Keratinocyte (primary cell): ENCODE measurements at regions not wholly inside any gene's neighbourhood (a gene's known extent, or its start where the extent isn't known, plus 50 kb on each side); places are given as distances from the start of the nearest gene placed in this dataset.

Experiments used
- DNase-seq: peaks from one replicate; pipeline ENCODE4 v3.0.0-alpha.2; 2011; ENCODE audit warnings: low read depth, missing footprints, low spot score
- FAIRE-seq: peaks from 2 replicates; lab custom pipeline; 2011; peaks lifted over from hg19 to GRCh38; lab: Jason Lieb, UNC
- H2AFZ ChIP-seq: 2 replicates; pipeline ENCODE4 v1.6.0; 2012; ENCODE audit warnings: low read length, control low read depth, inconsistent platforms; ENCODE audit not compliant: control insufficient read depth
- H3K27ac ChIP-seq: 2 replicates; pipeline ENCODE4 v1.5.1; 2011; ENCODE audit warnings: low read length; ENCODE audit not compliant: control insufficient read depth, insufficient read depth
- H3K27me3 ChIP-seq: 3 replicates; pipeline ENCODE4 v1.6.0; 2011; ENCODE audit warnings: low read length; ENCODE audit not compliant: control insufficient read depth, insufficient read depth; ENCODE audit errors: extremely low read depth
- H3K36me3 ChIP-seq, 2 experiments: 2 replicates in 1 of 2; 3 replicates in 1 of 2; pipeline ENCODE4 v1.5.1; 2011; ENCODE audit warnings: low read length in 2 of 2, mild to moderate bottlenecking in 1 of 2; ENCODE audit not compliant: control insufficient read depth in 2 of 2, insufficient read depth in 2 of 2; ENCODE audit errors: extremely low read depth in 1 of 2
- H3K4me1 ChIP-seq: 3 replicates; pipeline ENCODE4 v1.5.1; 2011; ENCODE audit warnings: low read length; ENCODE audit not compliant: control insufficient read depth, insufficient read depth; ENCODE audit errors: extremely low read depth
- H3K4me2 ChIP-seq: 3 replicates; pipeline ENCODE4 v1.6.0; 2011; ENCODE audit warnings: low read depth, low read length; ENCODE audit not compliant: control insufficient read depth, insufficient read depth; ENCODE audit errors: extremely low read depth
- H3K4me3 ChIP-seq, 3 experiments: fragments of 200-600 bp in 1 of 3; sonication (generic) in 1 of 3; 2 replicates in 2 of 3; 3 replicates in 1 of 3; pipeline ENCODE4 v1.5.1; 2011 to 2016; ENCODE audit warnings: low read length in 3 of 3, mild to moderate bottlenecking in 3 of 3, control low read depth in 2 of 3, inconsistent platforms in 1 of 3, low read depth in 1 of 3, mixed read lengths in 1 of 3, mixed run types in 1 of 3, moderate library complexity in 1 of 3; ENCODE audit not compliant: control insufficient read depth in 2 of 3, insufficient read depth in 2 of 3; ENCODE audit errors: extremely low read depth in 1 of 3
- H3K79me2 ChIP-seq: 2 replicates; pipeline ENCODE4 v1.6.0; 2012; ENCODE audit warnings: low read length; ENCODE audit not compliant: control insufficient read depth, insufficient read depth
- H3K9ac ChIP-seq: 3 replicates; pipeline ENCODE4 v1.6.0; 2011; ENCODE audit warnings: low read length; ENCODE audit not compliant: control insufficient read depth, insufficient read depth; ENCODE audit errors: extremely low read depth
- H3K9me1 ChIP-seq: 3 replicates; pipeline ENCODE4 v1.6.0; 2011; ENCODE audit warnings: low read length; ENCODE audit not compliant: control insufficient read depth, insufficient read depth; ENCODE audit errors: extremely low read depth
- H3K9me3 ChIP-seq: 2 replicates; pipeline ENCODE4 v1.5.1; 2012; ENCODE audit warnings: low read depth, low read length; ENCODE audit not compliant: control insufficient read depth
- H4K20me1 ChIP-seq: 3 replicates; pipeline ENCODE4 v1.6.0; 2011; ENCODE audit warnings: low read length; ENCODE audit not compliant: control insufficient read depth, insufficient read depth; ENCODE audit errors: extremely low read depth
- CTCF ChIP-seq, 3 experiments: IDR thresholded peaks in 1 of 3; conservative IDR thresholded peaks in 1 of 3; optimal IDR thresholded peaks in 1 of 3; 2 replicates in 2 of 3; 3 replicates in 1 of 3; pipeline versions ENCODE3 to v1.5.1; 2011; ENCODE audit warnings: low read length in 3 of 3, mild to moderate bottlenecking in 3 of 3, moderate library complexity in 2 of 3, control low read depth in 1 of 3, inconsistent platforms in 1 of 3; ENCODE audit not compliant: insufficient read depth in 2 of 3; ENCODE audit errors: extremely low read depth in 1 of 3
- EZH2 ChIP-seq: IDR thresholded peaks from one replicate; pipeline ENCODE4 v1.6.1; 2012; ENCODE audit warnings: inconsistent platforms, mild to moderate bottlenecking, low read length, moderate library complexity
- dilution Hi-C: fragments of 300-500 bp; cut with MboI; formaldehyde crosslinking; loops from one replicate; pipeline ENCODE4 v1.7.0; 2020; ENCODE audit warnings: low sequenced_read_pairs; ENCODE audit not compliant: extremely low pct_ligation_motif_present

- no peak for TF ChIP-seq CTCF (optimal IDR thresholded peaks at IDR 0.05 in 1 of 3, IDR thresholded peaks at IDR 0.05 in 1 of 3, conservative IDR thresholded peaks at IDR 0.05 in 1 of 3; ENCODE audit: extremely low read depth in 1 of 3, insufficient read depth in 2 of 3, low read length in 3 of 3)
- TF ChIP-seq EZH2, result no peak
- Histone ChIP-seq H4K20me1 (no peaks in the 10 kb centered on the region), H3K9me3 (no peaks in the 10 kb centered on the region), H3K4me2 (no peak overlapping the region), H3K27me3 (no peaks in the 10 kb centered on the region), H3K36me3 (no peaks in the 10 kb centered on the region), H3K4me1 (no peaks in the 10 kb centered on the region), H3K9ac (no peak overlapping the region), H3K27ac (no peak overlapping the region), H3K9me1 (no peaks in the 10 kb centered on the region), H3K79me2 (no peaks in the 10 kb centered on the region), H2AFZ (no peak overlapping the region), H3K4me3 (no peak overlapping the region)
- dilution Hi-C loops, result no loop called here
- FAIRE-seq, result no peak
- DNase-seq, result no peak
Observed at GRCh38 chr13:34853161-34853560, 88.9 kb upstream of the NBEA start.

GRCh38 chr13:34857558-34858325, 84.3 kb upstream of the NBEA start:
- DNase-seq, result no peak
- Histone ChIP-seq H3K9me1 (no peaks in the 10 kb centered on the region), H3K27me3 (no peaks in the 10 kb centered on the region), H3K9ac (no peak overlapping the region), H2AFZ (no peak overlapping the region), H3K36me3 (no peaks in the 10 kb centered on the region), H3K4me3 (no peak overlapping the region), H3K9me3 (no peaks in the 10 kb centered on the region), H3K79me2 (no peaks in the 10 kb centered on the region), H3K27ac (no peak overlapping the region), H4K20me1 (no peaks in the 10 kb centered on the region), H3K4me1 (no peaks in the 10 kb centered on the region), H3K4me2 (no peak overlapping the region)
- TF ChIP-seq EZH2 (no peak), CTCF (optimal IDR thresholded peaks at IDR 0.05 in 1 of 3, IDR thresholded peaks at IDR 0.05 in 1 of 3, conservative IDR thresholded peaks at IDR 0.05 in 1 of 3; ENCODE audit: extremely low read depth in 1 of 3, insufficient read depth in 2 of 3, low read length in 3 of 3) (no peak)
- no peak for FAIRE-seq
- dilution Hi-C loops, result no loop called here
